Gastrocnemius medialis (tissue), 4 donors: ENCODE measurements at regions not wholly inside any gene's neighbourhood (a gene's known extent, or its start where the extent isn't known, plus 50 kb on each side); places are given as distances from the start of the nearest gene placed in this dataset.

Experiments used
- CTCF ChIP-seq, 5 experiments: fragments of 450-650 bp in 3 of 5; fragments of 200-600 bp in 2 of 5; sonication (generic) in 2 of 5; IDR thresholded peaks in 4 of 5; conservative IDR thresholded peaks in 1 of 5; 1 replicate in 4 of 5; 2 replicates in 1 of 5; pipeline ENCODE4 v1.5.1; 2016 to 2019; ENCODE audit warnings: antibody characterized with exemption in 5 of 5, mild to moderate bottlenecking in 3 of 5, moderate library complexity in 3 of 5
- POLR2A ChIP-seq, 2 donors: fragments of 450-650 bp; IDR thresholded peaks; one replicate each; pipeline ENCODE4 v1.6.1; 2017; ENCODE audit warnings: antibody characterized with exemption in 2 of 2, mild to moderate bottlenecking in 2 of 2, moderate library complexity in 2 of 2

DNA sequence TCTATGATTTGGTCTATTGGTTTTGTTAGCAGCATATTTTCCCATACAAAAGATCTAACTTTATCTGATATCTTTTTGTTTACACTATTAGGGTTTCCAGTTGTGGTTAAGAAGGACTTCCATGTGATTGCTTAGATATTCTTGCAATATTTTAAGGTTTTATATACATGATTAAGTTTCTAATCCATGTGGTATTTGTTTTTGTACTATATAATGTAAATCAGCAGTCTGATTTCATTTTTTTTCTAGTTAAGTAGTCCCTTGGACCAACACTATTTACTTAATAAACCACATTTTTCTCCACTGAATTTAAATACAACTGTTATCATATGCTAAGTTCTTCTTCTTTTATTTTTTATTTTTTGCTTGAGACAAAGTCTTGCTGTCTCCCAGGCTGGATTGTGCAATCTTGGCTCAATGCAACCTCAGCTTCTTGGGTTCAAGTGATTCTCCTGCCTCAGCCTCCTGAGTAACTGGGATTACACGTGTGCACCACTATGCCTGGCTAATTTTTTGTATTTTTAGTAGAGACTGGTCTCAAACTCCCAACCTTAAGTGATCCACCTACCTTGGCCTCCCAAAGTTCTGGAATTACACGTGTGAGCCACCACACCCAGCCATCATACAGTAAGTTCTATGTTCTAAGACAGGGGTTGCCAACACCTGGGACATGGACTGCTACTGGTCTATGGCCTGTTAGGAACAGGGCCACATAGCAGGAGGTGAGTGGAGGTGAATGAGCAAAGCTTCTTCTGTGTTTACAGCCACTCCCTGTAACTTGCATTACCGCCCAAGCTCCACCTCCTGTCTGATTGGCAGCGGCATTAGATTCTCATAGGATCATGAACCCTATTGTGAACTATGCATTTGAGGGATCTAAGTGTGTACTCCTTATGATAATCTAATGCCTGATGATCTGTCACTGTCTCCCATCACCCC is 58.5 kb upstream of the RAB27B start:
- TF ChIP-seq POLR2A (IDR thresholded peaks at IDR 0.05) (no peak), CTCF (IDR thresholded peaks at IDR 0.05 in 4 of 5, conservative IDR thresholded peaks at IDR 0.05 in 1 of 5) (no peak)
